Liver (tissue), 8 donors: ENCODE measurements at regions not wholly inside any gene's neighbourhood (a gene's known extent, or its start where the extent isn't known, plus 50 kb on each side); places are given as distances from the start of the nearest gene placed in this dataset.
"Not testable (repeated sequence)": the region's sequence is repeated elsewhere in the genome, so short reads cannot be mapped to it uniquely, and the experiment has no call there.

Experiments used
- DNase-seq: peaks from one replicate; pipeline ENCODE4 v3.0.0-alpha.2; 2017; ENCODE audit warnings: low spot score
- H3K27ac ChIP-seq, 2 donors: one replicate each; pipeline ENCODE4 v1.7.0; 2013; ENCODE audit warnings: inconsistent platforms in 2 of 2, low read length in 2 of 2, control low read depth in 1 of 2, low read depth in 1 of 2, mild to moderate bottlenecking in 1 of 2
- H3K27me3 ChIP-seq, 4 donors: one replicate each; pipeline versions ENCODE4 v1.6.1 to v1.7.0; 2013; ENCODE audit warnings: low read length in 3 of 4, inconsistent platforms in 1 of 4, mild to moderate bottlenecking in 1 of 4, moderate library complexity in 1 of 4; ENCODE audit not compliant: control insufficient read depth in 4 of 4, insufficient read depth in 4 of 4
- H3K36me3 ChIP-seq, 4 donors: one replicate each; pipeline versions ENCODE4 v1.6.1 to v1.7.0; 2013; ENCODE audit warnings: low read length in 3 of 4, mild to moderate bottlenecking in 3 of 4, low read depth in 1 of 4, moderate library complexity in 1 of 4; ENCODE audit not compliant: control insufficient read depth in 4 of 4, insufficient read depth in 3 of 4
- H3K4me1 ChIP-seq, 4 donors: one replicate each; pipeline versions ENCODE4 v1.6.1 to v1.7.0; 2013; ENCODE audit warnings: low read length in 3 of 4, mild to moderate bottlenecking in 3 of 4, moderate library complexity in 1 of 4; ENCODE audit not compliant: control insufficient read depth in 4 of 4, insufficient read depth in 4 of 4
- H3K4me3 ChIP-seq, 3 donors: one replicate each; pipeline versions ENCODE4 v1.6.1 to v1.7.0; 2013; ENCODE audit warnings: low read length in 3 of 3, control low read depth in 1 of 3, low read depth in 1 of 3, mild to moderate bottlenecking in 1 of 3
- H3K9ac ChIP-seq, 2 donors: one replicate each; pipeline ENCODE4 v1.7.0; 2013; ENCODE audit warnings: low read length in 2 of 2, mild to moderate bottlenecking in 2 of 2, moderate library complexity in 2 of 2, control low read depth in 1 of 2, low read depth in 1 of 2
- H3K9me3 ChIP-seq, 4 donors: one replicate each; pipeline versions ENCODE4 v1.6.1 to v1.7.0; 2013; ENCODE audit warnings: low read length in 3 of 4; ENCODE audit not compliant: control insufficient read depth in 4 of 4
- ATF3 ChIP-seq: IDR thresholded peaks from 2 replicates; pipeline ENCODE4 v1.6.1; 2016; ENCODE audit warnings: antibody characterized with exemption
- CTCF ChIP-seq: fragments of 150-350 bp; IDR thresholded peaks from 2 replicates; pipeline ENCODE4 v1.5.1; 2017; ENCODE audit warnings: improper control_type of control experiment, low read depth, low read length; ENCODE audit not compliant: missing input control
- EGR1 ChIP-seq, 2 donors: IDR thresholded peaks; 2 replicates each; pipeline ENCODE4 v1.6.1; 2016 to 2018; ENCODE audit warnings: antibody characterized with exemption in 2 of 2, low read depth in 2 of 2
- FOXA2 ChIP-seq: IDR thresholded peaks from 2 replicates; pipeline ENCODE4 v1.6.1; 2016; ENCODE audit warnings: antibody characterized with exemption
- GABPA ChIP-seq, 2 donors: IDR thresholded peaks in 1 of 2; conservative IDR thresholded peaks in 1 of 2; 2 replicates each; pipeline ENCODE4 v1.6.1; 2016; ENCODE audit warnings: antibody characterized with exemption in 2 of 2, mild to moderate bottlenecking in 1 of 2, moderate library complexity in 1 of 2
- HNF4A ChIP-seq, 2 donors: conservative IDR thresholded peaks; 2 replicates each; pipeline ENCODE4 v1.6.1; 2016; ENCODE audit warnings: antibody characterized with exemption in 2 of 2, mild to moderate bottlenecking in 2 of 2
- HNF4G ChIP-seq: IDR thresholded peaks from 2 replicates; pipeline ENCODE4 v1.6.1; 2016; ENCODE audit warnings: antibody characterized with exemption
- JUND ChIP-seq, 2 donors: IDR thresholded peaks; 2 replicates each; pipeline ENCODE4 v1.6.1; 2016; ENCODE audit warnings: antibody characterized with exemption in 2 of 2
- MAX ChIP-seq: IDR thresholded peaks from 2 replicates; pipeline ENCODE4 v1.6.1; 2016; ENCODE audit warnings: antibody characterized with exemption
- REST ChIP-seq: IDR thresholded peaks from 2 replicates; pipeline ENCODE4 v1.6.1; 2016; ENCODE audit warnings: antibody characterized with exemption, mild to moderate bottlenecking
- RXRA ChIP-seq, 2 donors: IDR thresholded peaks; 2 replicates each; pipeline ENCODE4 v1.6.1; 2017 to 2018; ENCODE audit warnings: antibody characterized with exemption in 2 of 2, mild to moderate bottlenecking in 1 of 2
- SP1 ChIP-seq: IDR thresholded peaks from 2 replicates; pipeline ENCODE4 v1.6.1; 2018; ENCODE audit warnings: antibody characterized with exemption, mild to moderate bottlenecking
- TAF1 ChIP-seq: conservative IDR thresholded peaks from 2 replicates; pipeline ENCODE4 v1.6.1; 2016; ENCODE audit warnings: antibody characterized with exemption, mild to moderate bottlenecking
- YY1 ChIP-seq: IDR thresholded peaks from 2 replicates; pipeline ENCODE4 v1.6.1; 2016; ENCODE audit warnings: antibody characterized with exemption, mild to moderate bottlenecking
- ZBTB33 ChIP-seq: IDR thresholded peaks from 2 replicates; pipeline ENCODE4 v1.6.1; 2016; ENCODE audit warnings: antibody characterized with exemption
- WGBS: extraction: QIAGEN DNeasy Blood & Tissue Kit; methylation state at CpG from one replicate; pipeline ENCODE4 v1.1.7; 2013; 5-methylcytosine and 5-hydroxymethylcytosine counted together
- donor health status: healthy.
- donor health status: healthy.
- donor health status: healthy.
- donor health status: healthy.
- donor health status: healthy.

- H3K27me3 ChIP-seq: peaks cover 0 to 5% (median 2%) of the 10 kb centered on the region in 4 donors
- no peak overlapping the region for H3K27ac ChIP-seq
- WGBS: 67% methylated on average over 1 of the region's 1 CpG
- no peak overlapping the region for H3K4me3 ChIP-seq
- H3K9me3 ChIP-seq: no peaks in the 10 kb centered on the region
- H3K36me3 ChIP-seq: no peaks in the 10 kb centered on the region
- no peak for TF ChIP-seq SP1
- no peak for TF ChIP-seq HNF4A (conservative IDR thresholded peaks at IDR 0.05)
- no peak for TF ChIP-seq REST
- TF ChIP-seq TAF1: no peak
- DNase-seq: no peak
- H3K4me1 ChIP-seq: no peaks in the 10 kb centered on the region
- H3K9ac ChIP-seq: no peak overlapping the region
Observed at GRCh38 chr18:76013057-76013456, 482.0 kb downstream of the ZNF516 start.

DNA sequence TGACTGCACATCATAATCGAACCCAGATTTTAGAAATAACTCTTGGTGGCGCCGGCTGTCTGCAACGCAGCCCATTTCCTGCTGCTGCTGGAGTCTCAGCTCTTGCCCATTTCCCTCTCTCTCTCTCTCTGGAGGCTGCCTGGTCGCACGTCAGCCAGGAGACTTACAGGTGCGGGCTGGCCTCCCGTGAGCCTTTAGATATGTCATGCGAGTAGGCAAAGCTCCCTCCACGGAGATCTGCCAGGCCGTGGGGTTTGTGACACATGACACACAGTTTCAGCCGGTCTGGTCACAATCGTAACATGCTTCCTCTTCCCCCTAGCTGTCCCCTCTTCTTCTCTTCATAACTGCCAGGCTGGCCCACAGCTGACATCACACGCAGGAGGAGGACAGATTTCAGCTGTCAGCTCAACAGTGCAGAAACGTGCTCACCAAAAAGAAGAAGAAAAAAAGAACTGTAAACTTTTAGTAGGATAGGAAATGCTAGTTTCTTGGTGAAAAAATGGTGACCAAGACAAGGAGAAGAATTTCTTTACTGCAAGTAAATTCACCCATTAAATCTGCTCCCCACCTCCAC, 489.3 kb downstream of the ZNF516 start:
- DNase-seq: no peak
- no peak overlapping the region for H3K4me3 ChIP-seq
- H3K36me3 ChIP-seq: no peaks in the 10 kb centered on the region
- H3K4me1 ChIP-seq: no peaks in the 10 kb centered on the region
- 60% methylated on average over 15 of the region's 15 CpGs for WGBS
- no peaks in the 10 kb centered on the region for H3K27me3 ChIP-seq
- no peak overlapping the region for H3K9ac ChIP-seq
- TF ChIP-seq GABPA (IDR thresholded peaks at IDR 0.05 in 1 of 2, conservative IDR thresholded peaks at IDR 0.05 in 1 of 2): no peak
- TF ChIP-seq TAF1: no peak
- no peak for TF ChIP-seq ATF3
- no peak for TF ChIP-seq JUND (IDR thresholded peaks at IDR 0.05)
- no peak for TF ChIP-seq RXRA (IDR thresholded peaks at IDR 0.05)
- no peak for TF ChIP-seq CTCF
- TF ChIP-seq ZBTB33: no peak
- TF ChIP-seq HNF4G: no peak
- no peak for TF ChIP-seq EGR1 (IDR thresholded peaks at IDR 0.05; ENCODE audit: low read depth in 2 of 2)
- no peak for TF ChIP-seq YY1
- TF ChIP-seq FOXA2: no peak
- TF ChIP-seq MAX: no peak
- TF ChIP-seq REST: no peak
- H3K27ac ChIP-seq: no peak overlapping the region
- H3K9me3 ChIP-seq: no peaks in the 10 kb centered on the region

DNA sequence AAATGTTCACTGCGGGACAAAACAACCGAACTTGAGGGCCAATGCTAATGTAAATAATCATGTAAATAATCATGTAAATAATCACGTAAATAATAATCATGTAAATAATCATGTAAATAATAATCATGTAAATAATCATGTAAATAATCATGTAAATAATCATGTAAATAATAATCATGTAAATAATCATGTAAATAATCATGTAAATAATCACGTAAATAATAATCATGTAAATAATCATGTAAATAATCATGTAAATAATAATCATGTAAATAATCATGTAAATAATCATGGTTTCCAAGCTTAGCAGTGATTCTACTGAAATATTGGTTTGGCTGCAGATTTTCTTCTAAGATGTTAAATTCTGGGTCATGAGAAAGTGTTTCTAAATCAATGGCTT, 507.1 kb downstream of the ZNF516 start:
- H3K36me3 ChIP-seq, H3K9ac ChIP-seq, H3K27ac ChIP-seq, H3K4me1 ChIP-seq, H3K4me3 ChIP-seq, DNase-seq, H3K27me3 ChIP-seq, H3K9me3 ChIP-seq: not testable (repeated sequence)
- WGBS: 74% methylated on average over 4 of the region's 4 CpGs
